Neural crest cell (in vitro differentiated cells): ENCODE measurements at regions not wholly inside any gene's neighbourhood (a gene's known extent, or its start where the extent isn't known, plus 50 kb on each side); places are given as distances from the start of the nearest gene placed in this dataset.

ENCODE experiments used
- DNase-seq: peaks from one replicate; pipeline ENCODE4 v3.0.0; 2021; ENCODE audit warnings: low read depth, mixed read lengths, low spot score
- H3K27ac Mint-ChIP-seq: one replicate; pipeline ENCODE4 v1.8.0; 2021; ENCODE audit warnings: mild to moderate bottlenecking, mixed read lengths; ENCODE audit not compliant: unreplicated experiment
- H3K27me3 Mint-ChIP-seq: 2 replicates; pipeline ENCODE4 v1.8.0; 2021; ENCODE audit warnings: low read depth, mild to moderate bottlenecking, mixed read lengths
- H3K36me3 Mint-ChIP-seq: 2 replicates; pipeline ENCODE4 v1.8.0; 2021; ENCODE audit warnings: low read depth, mild to moderate bottlenecking, mixed read lengths
- H3K4me1 Mint-ChIP-seq: 2 replicates; pipeline ENCODE4 v1.8.0; 2021; ENCODE audit warnings: mixed read lengths
- H3K4me3 Mint-ChIP-seq: one replicate; pipeline ENCODE4 v1.8.0; 2021; ENCODE audit warnings: mild to moderate bottlenecking, mixed read lengths
- H3K9me3 Mint-ChIP-seq: 2 replicates; pipeline ENCODE4 v1.8.0; 2021; ENCODE audit warnings: mixed read lengths
- CTCF ChIP-seq: fragments of 200-600 bp; sonication (generic); conservative IDR thresholded peaks from 2 replicates; pipeline ENCODE4 v1.5.0; 2021; ENCODE audit warnings: antibody characterized with exemption, mild to moderate bottlenecking

GRCh38 chr7:137130751-137131158 lies 212.8 kb downstream of the PTN start:
- Mint-ChIP-seq H3K27ac (no peak overlapping the region), H3K4me1 (peaks cover 5% of the 10 kb centered on the region), H3K27me3 (no peaks in the 10 kb centered on the region), H3K36me3 (peaks cover 3% of the 10 kb centered on the region), H3K4me3 (no peak overlapping the region), H3K9me3 (peaks cover 2% of the 10 kb centered on the region)
- TF ChIP-seq CTCF = no peak
- no peak for DNase-seq

GRCh38 chr7:137129025-137129424 lies 214.5 kb downstream of the PTN start:
- DNase-seq = no peak
- Mint-ChIP-seq H3K4me1 (peaks cover 5% of the 10 kb centered on the region), H3K4me3 (no peak overlapping the region), H3K27me3 (no peaks in the 10 kb centered on the region), H3K27ac (no peak overlapping the region), H3K36me3 (no peaks in the 10 kb centered on the region), H3K9me3 (no peaks in the 10 kb centered on the region)
- TF ChIP-seq CTCF = no peak

GRCh38 chr7:137127806-137128205 lies 215.7 kb downstream of the PTN start:
- DNase-seq = no peak
- Mint-ChIP-seq H3K9me3 (no peaks in the 10 kb centered on the region), H3K27ac (no peak overlapping the region), H3K36me3 (no peaks in the 10 kb centered on the region), H3K27me3 (no peaks in the 10 kb centered on the region), H3K4me3 (no peak overlapping the region), H3K4me1 (peaks cover 5% of the 10 kb centered on the region)
- TF ChIP-seq CTCF = no peak

- no peaks in the 10 kb centered on the region for H3K27me3 Mint-ChIP-seq
- H3K4me1 Mint-ChIP-seq = peaks cover 5% of the 10 kb centered on the region
- H3K27ac Mint-ChIP-seq = no peak overlapping the region
- no peak for TF ChIP-seq CTCF
- H3K4me3 Mint-ChIP-seq = no peak overlapping the region
- H3K9me3 Mint-ChIP-seq = no peaks in the 10 kb centered on the region
- H3K36me3 Mint-ChIP-seq = no peaks in the 10 kb centered on the region
- DNase-seq = no peak
Observed at GRCh38 chr7:137127058-137127457, 216.5 kb downstream of the PTN start.

- no peak for TF ChIP-seq CTCF
- no peak for DNase-seq
- Mint-ChIP-seq H3K4me3 (no peak overlapping the region), H3K9me3 (peaks cover 3% of the 10 kb centered on the region), H3K27ac (no peak overlapping the region), H3K36me3 (peaks cover 4% of the 10 kb centered on the region), H3K27me3 (no peaks in the 10 kb centered on the region), H3K4me1 (no peaks in the 10 kb centered on the region)
Observed at GRCh38 chr7:137122145-137122544, 221.4 kb downstream of the PTN start.

GRCh38 chr7:137120690-137121089 lies 222.8 kb downstream of the PTN start:
- no peaks in the 10 kb centered on the region for H3K4me1 Mint-ChIP-seq
- H3K36me3 Mint-ChIP-seq = peaks cover 4% of the 10 kb centered on the region
- no peak for TF ChIP-seq CTCF
- no peaks in the 10 kb centered on the region for H3K27me3 Mint-ChIP-seq
- no peak for DNase-seq
- H3K4me3 Mint-ChIP-seq = no peak overlapping the region
- H3K9me3 Mint-ChIP-seq = peaks cover 3% of the 10 kb centered on the region
- no peak overlapping the region for H3K27ac Mint-ChIP-seq
